WTC11 (cell line): ENCODE measurements at regions not wholly inside any gene's neighbourhood (a gene's known extent, or its start where the extent isn't known, plus 50 kb on each side); places are given as distances from the start of the nearest gene placed in this dataset.

Experiments used
- ATAC-seq: fragments of 200-7000 bp; cut with Tn5 transposase; 2 replicates; pipeline ENCODE4 v1.10.0; 2021; ENCODE audit warnings: mild to moderate bottlenecking, moderate library complexity
- CTCF ChIA-PET: fragments of 300-600 bp; sonication (Branson Sonifier 250); formaldehyde crosslinking; loops from one replicate; lab custom pipeline; 2021; ENCODE audit warnings: antibody characterized with exemption; lab: Charles Lee
- POLR2A ChIA-PET: fragments of 350-600 bp; sonication (Branson Sonifier 250); formaldehyde crosslinking; loops from one replicate; lab custom pipeline; 2021; ENCODE audit warnings: antibody characterized with exemption; lab: Charles Lee
- DNase-seq: peaks from one replicate; pipeline ENCODE4 v3.0.0; 2021; ENCODE audit warnings: low spot score
- H3K27ac Mint-ChIP-seq: 2 replicates; pipeline ENCODE4 v1.8.0; 2021; ENCODE audit warnings: mixed read lengths
- H3K27me3 Mint-ChIP-seq: 2 replicates; pipeline ENCODE4 v1.8.0; 2021; ENCODE audit warnings: low read depth, mild to moderate bottlenecking, moderate library complexity, mixed read lengths
- H3K36me3 Mint-ChIP-seq: 2 replicates; pipeline ENCODE4 v1.8.0; 2021; ENCODE audit warnings: mixed read lengths
- H3K4me1 Mint-ChIP-seq: 2 replicates; pipeline ENCODE4 v1.8.0; 2022; ENCODE audit warnings: mixed read lengths
- H3K4me3 Mint-ChIP-seq: 2 replicates; pipeline ENCODE4 v1.8.0; 2021; ENCODE audit warnings: mild to moderate bottlenecking, moderate library complexity, mixed read lengths
- H3K9me3 Mint-ChIP-seq: 2 replicates; pipeline ENCODE4 v1.8.0; 2021; ENCODE audit warnings: mixed read lengths
- AFF4 ChIP-seq: sonication (generic); formaldehyde crosslinking; IDR thresholded peaks from 2 replicates; pipeline ENCODE4 v1.8.1; 2023; ENCODE audit warnings: mild to moderate bottlenecking, missing genetic modification reagents, borderline replicate concordance
- ATF1 ChIP-seq: sonication (generic); formaldehyde crosslinking; IDR thresholded peaks from 2 replicates; pipeline ENCODE4 v1.8.1; 2023; ENCODE audit warnings: mild to moderate bottlenecking, moderate library complexity, missing genetic modification reagents
- CDX4 ChIP-seq: fragments of 250-450 bp; sonication (Bioruptor Pico); IDR thresholded peaks from 2 replicates; pipeline ENCODE4 v1.9.0; 2021; ENCODE audit warnings: moderate library complexity, mild to moderate bottlenecking, inconsistent platforms, borderline replicate concordance
- FOXP4 ChIP-seq: sonication (generic); formaldehyde crosslinking; IDR thresholded peaks from 2 replicates; pipeline ENCODE4 v1.8.0; 2022; ENCODE audit warnings: mild to moderate bottlenecking, missing genetic modification reagents
- JUN ChIP-seq: sonication (generic); formaldehyde crosslinking; IDR thresholded peaks from 2 replicates; pipeline ENCODE4 v1.8.0; 2023; ENCODE audit warnings: mild to moderate bottlenecking, missing genetic modification reagents
- MAX ChIP-seq: sonication (generic); formaldehyde crosslinking; IDR thresholded peaks from 2 replicates; pipeline ENCODE4 v1.8.0; 2022; ENCODE audit warnings: mild to moderate bottlenecking, missing genetic modification reagents
- MXD4 ChIP-seq: fragments of 250-450 bp; sonication (Bioruptor Pico); IDR thresholded peaks from 2 replicates; pipeline ENCODE4 v1.8.0; 2021; ENCODE audit warnings: mild to moderate bottlenecking, moderate library complexity, borderline replicate concordance
- NFYB ChIP-seq: sonication (generic); formaldehyde crosslinking; conservative IDR thresholded peaks from 2 replicates; pipeline ENCODE4 v1.8.0; 2022; ENCODE audit warnings: low read depth, missing genetic modification reagents
- NR1H2 ChIP-seq: sonication (generic); formaldehyde crosslinking; IDR thresholded peaks from 2 replicates; pipeline ENCODE4 v1.9.0; 2021; ENCODE audit warnings: mild to moderate bottlenecking, moderate library complexity, missing genetic modification reagents
- NR3C1 ChIP-seq: sonication (generic); formaldehyde crosslinking; conservative IDR thresholded peaks from 2 replicates; pipeline ENCODE4 v1.8.1; 2023; ENCODE audit warnings: low read depth, mild to moderate bottlenecking, missing genetic modification reagents
- SOX15 ChIP-seq: fragments of 250-450 bp; sonication (Bioruptor Pico); IDR thresholded peaks from 2 replicates; pipeline ENCODE4 v1.9.0; 2021; ENCODE audit warnings: mild to moderate bottlenecking
- SP1 ChIP-seq: sonication (generic); formaldehyde crosslinking; conservative IDR thresholded peaks from 2 replicates; pipeline ENCODE4 v1.8.1; 2022; ENCODE audit warnings: missing genetic modification reagents
- USF2 ChIP-seq: sonication (generic); formaldehyde crosslinking; IDR thresholded peaks from 2 replicates; pipeline ENCODE4 v1.8.1; 2023; ENCODE audit warnings: mild to moderate bottlenecking, missing genetic modification reagents, moderate library complexity
- ZMAT4 ChIP-seq: fragments of 250-450 bp; sonication (Bioruptor Pico); IDR thresholded peaks from 2 replicates; pipeline ENCODE4 v1.9.0; 2021; ENCODE audit warnings: mild to moderate bottlenecking
- ZNF219 ChIP-seq: sonication (generic); formaldehyde crosslinking; IDR thresholded peaks from 2 replicates; pipeline ENCODE4 v1.8.0; 2023; ENCODE audit warnings: missing genetic modification reagents, mild to moderate bottlenecking, borderline replicate concordance
- ZNF281 ChIP-seq: sonication (generic); formaldehyde crosslinking; IDR thresholded peaks from 2 replicates; pipeline ENCODE4 v1.8.0; 2023; ENCODE audit warnings: mild to moderate bottlenecking, missing genetic modification reagents
- ZNF317 ChIP-seq: sonication (generic); formaldehyde crosslinking; IDR thresholded peaks from 2 replicates; pipeline ENCODE4 v1.8.1; 2023; ENCODE audit warnings: low read depth, mild to moderate bottlenecking, moderate library complexity, missing genetic modification reagents, borderline replicate concordance
- ZNF423 ChIP-seq: fragments of 250-450 bp; sonication (Bioruptor Pico); IDR thresholded peaks from 2 replicates; pipeline ENCODE4 v2.1.2; 2022; ENCODE audit warnings: mild to moderate bottlenecking, moderate library complexity

- no peak for TF ChIP-seq SOX15 (CRISPR knock-in tag)
- no peak for TF ChIP-seq ZNF423 (CRISPR knock-in tag)
- TF ChIP-seq ZMAT4 (CRISPR knock-in tag), result no peak
- TF ChIP-seq AFF4 (CRISPR knock-in tag), result no peak
- ATAC-seq (no peak), DNase-seq (no peak)
- Mint-ChIP-seq H3K36me3 (no peaks in the 10 kb centered on the region), H3K27me3 (peaks cover 45% of the 10 kb centered on the region), H3K27ac (no peak overlapping the region), H3K4me3 (no peak overlapping the region), H3K9me3 (no peaks in the 10 kb centered on the region), H3K4me1 (peaks cover 55% of the 10 kb centered on the region)
- ChIA-PET CTCF (no interaction called here), POLR2A (no interaction called here)
Measured at GRCh38 chr6:93081901-93082300, 337.5 kb downstream of the EPHA7 start.

- Mint-ChIP-seq H3K4me3 (no peak overlapping the region), H3K27me3 (peaks cover 52% of the 10 kb centered on the region), H3K36me3 (peaks cover 7% of the 10 kb centered on the region), H3K9me3 (peaks cover 8% of the 10 kb centered on the region), H3K4me1 (peaks cover 31% of the 10 kb centered on the region), H3K27ac (no peak overlapping the region)
- ChIA-PET POLR2A (interaction anchor here (0.5 to 1.0 kb wide), 2 partner anchors 19 to 341 kb away, joined by 3 to 4 read pairs; partner anchors contain the start of gene EPHA7), CTCF (interaction anchor here (0.9 kb wide), 1 partner anchor 344 kb away, joined by 4 read pairs; no protein-coding TSS in a partner anchor)
- TF ChIP-seq NR3C1 (CRISPR knock-in tag) (no peak), JUN (CRISPR knock-in tag) (no peak), SP1 (CRISPR knock-in tag) (no peak), ZNF219 (no peak), NR1H2 (CRISPR knock-in tag) (no peak), USF2 (CRISPR knock-in tag) (no peak)
- DNase-seq (no peak), ATAC-seq (peak; percentile 99)
Measured at GRCh38 chr6:93079061-93079460, 340.3 kb downstream of the EPHA7 start.

- ChIA-PET CTCF (no interaction called here), POLR2A (no interaction called here)
- no peak overlapping the region for H3K4me3 Mint-ChIP-seq
- TF ChIP-seq ZNF219, result no peak
- no peak for TF ChIP-seq MAX (CRISPR knock-in tag)
- TF ChIP-seq ZNF281 (CRISPR knock-in tag), result no peak
- TF ChIP-seq FOXP4 (CRISPR knock-in tag), result no peak
- TF ChIP-seq MXD4 (CRISPR knock-in tag), result no peak
- no peak for TF ChIP-seq NFYB (CRISPR knock-in tag)
- no peak for TF ChIP-seq ZNF317 (CRISPR knock-in tag)
- TF ChIP-seq CDX4 (CRISPR knock-in tag), result no peak
- TF ChIP-seq ATF1 (CRISPR knock-in tag), result no peak
Measured at GRCh38 chr6:93073811-93074210, 345.5 kb downstream of the EPHA7 start.

More at GRCh38 chr6:93073811-93074210, 345.5 kb downstream of the EPHA7 start:
- ATAC-seq (no peak), DNase-seq (no peak)
- H3K36me3 Mint-ChIP-seq, result peaks cover 25% of the 10 kb centered on the region
- no peak overlapping the region for H3K27ac Mint-ChIP-seq
- H3K4me1 Mint-ChIP-seq, result peaks cover 3% of the 10 kb centered on the region
- peaks cover 27% of the 10 kb centered on the region for H3K9me3 Mint-ChIP-seq
- H3K27me3 Mint-ChIP-seq, result peaks cover 20% of the 10 kb centered on the region
